Gastroesophageal sphincter (tissue), 3 donors: ENCODE measurements at regions not wholly inside any gene's neighbourhood (a gene's known extent, or its start where the extent isn't known, plus 50 kb on each side); places are given as distances from the start of the nearest gene placed in this dataset.
A peak's percentile ranks its signal among the peaks of the same experiment; 100 is the strongest.

Experiments
- CTCF ChIP-seq, 4 experiments: fragments of 200-600 bp in 2 of 4; fragments of 450-650 bp in 2 of 4; sonication (generic) in 1 of 4; IDR thresholded peaks; one replicate each; pipeline ENCODE4 v1.5.1; 2017 to 2019; ENCODE audit warnings: antibody characterized with exemption in 4 of 4, mild to moderate bottlenecking in 2 of 4, moderate library complexity in 2 of 4
- EP300 ChIP-seq: sonication (generic); formaldehyde crosslinking; IDR thresholded peaks from one replicate; pipeline ENCODE4 v1.6.1; 2017; ENCODE audit warnings: antibody characterized with exemption, mild to moderate bottlenecking
- POLR2A ChIP-seq, 2 donors: fragments of 450-650 bp; IDR thresholded peaks; one replicate each; pipeline ENCODE4 v1.6.1; 2017; ENCODE audit warnings: antibody characterized with exemption in 2 of 2, mild to moderate bottlenecking in 2 of 2, moderate library complexity in 1 of 2
- POLR2AphosphoS5 ChIP-seq: sonication (generic); formaldehyde crosslinking; IDR thresholded peaks from one replicate; pipeline ENCODE4 v1.6.1; 2017; ENCODE audit warnings: antibody characterized with exemption

DNA sequence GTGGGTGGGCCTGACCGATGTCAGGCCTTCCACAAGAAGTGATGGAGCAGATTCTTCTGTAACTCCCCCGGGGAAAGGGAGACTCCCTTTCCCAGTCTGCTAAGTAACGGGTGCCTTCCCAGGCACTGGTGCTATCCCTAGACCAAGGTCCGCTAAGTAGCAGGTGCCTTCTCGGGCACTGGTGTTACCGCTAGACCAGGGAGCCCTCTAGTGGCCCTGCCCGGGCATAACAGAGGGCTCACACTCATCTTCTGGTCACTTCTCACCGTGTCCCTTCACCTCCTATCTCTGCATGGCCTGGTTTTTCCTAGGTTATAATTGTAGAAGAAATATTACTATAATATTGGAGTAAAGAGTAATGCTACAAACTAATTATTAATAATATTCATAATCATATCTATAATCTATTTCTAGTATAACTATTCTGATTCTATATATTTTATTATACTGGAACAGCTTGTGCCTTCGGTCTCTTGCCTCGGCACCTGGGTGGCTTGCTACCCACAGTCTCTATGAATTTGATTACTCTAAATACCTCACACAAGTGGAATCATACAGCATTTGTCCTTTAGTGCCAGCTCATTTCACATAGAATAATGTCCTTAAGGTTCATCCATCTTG is 1378.7 kb downstream of the XPNPEP1 start:
- no peak for TF ChIP-seq POLR2A (IDR thresholded peaks at IDR 0.05)
- peak; percentile 48 to 90 (median 60) for TF ChIP-seq CTCF (IDR thresholded peaks at IDR 0.05)
- no peak for TF ChIP-seq EP300
- no peak for TF ChIP-seq POLR2AphosphoS5
